ENCODE measurements at regions not wholly inside any gene's neighbourhood (a gene's known extent, or its start where the extent isn't known, plus 50 kb on each side); places are given as distances from the start of the nearest gene placed in this dataset.

GRCh38 chr1:30511991-30512913, 211.1 kb downstream of the MATN1 start:
- TF ChIP-seq CTCF (IDR thresholded peaks at IDR 0.05; ENCODE audit: low read depth, low read length, poor library complexity, severe bottlenecking) (no peak), EZH2phosphoT487 (IDR thresholded peaks at IDR 0.05; ENCODE audit: borderline replicate concordance, low read length) (no peak)
